HG03558 (cell line): ENCODE measurements at regions not wholly inside any gene's neighbourhood (a gene's known extent, or its start where the extent isn't known, plus 50 kb on each side); places are given as distances from the start of the nearest gene placed in this dataset.

Source experiments
- ATAC-seq: cut with Tn5 transposase; IDR thresholded peaks from one replicate; pipeline ENCODE4 v1.9.1; 2021; ENCODE audit warnings: moderate number of reproducible peaks; ENCODE audit not compliant: unreplicated experiment; ENCODE audit errors: extremely low read depth

GRCh38 chr15:93271871-93272270 is 182.9 kb upstream of the RGMA start:
- ATAC-seq: no peak

GRCh38 chr15:93270937-93271467 is 182.0 kb upstream of the RGMA start:
- no peak for ATAC-seq

- no peak for ATAC-seq
Observed at GRCh38 chr15:93268066-93268465, 179.1 kb upstream of the RGMA start.

- ATAC-seq: no peak
Observed at GRCh38 chr15:93266291-93266690, 177.3 kb upstream of the RGMA start.

GRCh38 chr15:93265111-93265556 is 176.1 kb upstream of the RGMA start:
- ATAC-seq: no peak

GRCh38 chr15:93261845-93262244 is 172.8 kb upstream of the RGMA start:
- ATAC-seq: no peak

- ATAC-seq: no peak
Observed at GRCh38 chr15:93257920-93258319, 168.9 kb upstream of the RGMA start.

- no peak for ATAC-seq
Observed at GRCh38 chr15:93253681-93254080, 164.7 kb upstream of the RGMA start.

GRCh38 chr15:93252780-93253179 is 163.8 kb upstream of the RGMA start:
- ATAC-seq: no peak

GRCh38 chr15:93250950-93251349 is 161.9 kb upstream of the RGMA start:
- no peak for ATAC-seq

- no peak for ATAC-seq
Observed at GRCh38 chr15:93250209-93250608, 161.2 kb upstream of the RGMA start.

- ATAC-seq: no peak
Observed at GRCh38 chr15:93249623-93250022, 160.6 kb upstream of the RGMA start.

- no peak for ATAC-seq
Observed at GRCh38 chr15:93247466-93248121, 158.6 kb upstream of the RGMA start.

- no peak for ATAC-seq
Observed at GRCh38 chr15:93246266-93247242, 157.5 kb upstream of the RGMA start.

- ATAC-seq: no peak
Observed at GRCh38 chr15:93245661-93246042, 156.6 kb upstream of the RGMA start.

GRCh38 chr15:93244696-93245660 is 156.0 kb upstream of the RGMA start:
- no peak for ATAC-seq

GRCh38 chr15:93243573-93243972 is 154.6 kb upstream of the RGMA start:
- no peak for ATAC-seq

GRCh38 chr15:93241696-93242585 is 152.9 kb upstream of the RGMA start:
- no peak for ATAC-seq

GRCh38 chr15:93239993-93240392 is 151.0 kb upstream of the RGMA start:
- no peak for ATAC-seq
